GM12875 (cell line): ENCODE measurements at regions not wholly inside any gene's neighbourhood (a gene's known extent, or its start where the extent isn't known, plus 50 kb on each side); places are given as distances from the start of the nearest gene placed in this dataset.
"Not testable (repeated sequence)": the region's sequence is repeated elsewhere in the genome, so short reads cannot be mapped to it uniquely, and the experiment has no call there.

Experiments used
- H3K4me3 ChIP-seq: one replicate; pipeline ENCODE4 v1.5.1; 2011; ENCODE audit warnings: low read depth, low read length, control low read depth
- CTCF ChIP-seq: IDR thresholded peaks from 2 replicates; pipeline ENCODE4 v1.5.1; 2011; ENCODE audit warnings: low read depth, mild to moderate bottlenecking, control low read depth, inconsistent platforms, low read length, moderate library complexity, borderline replicate concordance; ENCODE audit not compliant: insufficient read depth

DNA sequence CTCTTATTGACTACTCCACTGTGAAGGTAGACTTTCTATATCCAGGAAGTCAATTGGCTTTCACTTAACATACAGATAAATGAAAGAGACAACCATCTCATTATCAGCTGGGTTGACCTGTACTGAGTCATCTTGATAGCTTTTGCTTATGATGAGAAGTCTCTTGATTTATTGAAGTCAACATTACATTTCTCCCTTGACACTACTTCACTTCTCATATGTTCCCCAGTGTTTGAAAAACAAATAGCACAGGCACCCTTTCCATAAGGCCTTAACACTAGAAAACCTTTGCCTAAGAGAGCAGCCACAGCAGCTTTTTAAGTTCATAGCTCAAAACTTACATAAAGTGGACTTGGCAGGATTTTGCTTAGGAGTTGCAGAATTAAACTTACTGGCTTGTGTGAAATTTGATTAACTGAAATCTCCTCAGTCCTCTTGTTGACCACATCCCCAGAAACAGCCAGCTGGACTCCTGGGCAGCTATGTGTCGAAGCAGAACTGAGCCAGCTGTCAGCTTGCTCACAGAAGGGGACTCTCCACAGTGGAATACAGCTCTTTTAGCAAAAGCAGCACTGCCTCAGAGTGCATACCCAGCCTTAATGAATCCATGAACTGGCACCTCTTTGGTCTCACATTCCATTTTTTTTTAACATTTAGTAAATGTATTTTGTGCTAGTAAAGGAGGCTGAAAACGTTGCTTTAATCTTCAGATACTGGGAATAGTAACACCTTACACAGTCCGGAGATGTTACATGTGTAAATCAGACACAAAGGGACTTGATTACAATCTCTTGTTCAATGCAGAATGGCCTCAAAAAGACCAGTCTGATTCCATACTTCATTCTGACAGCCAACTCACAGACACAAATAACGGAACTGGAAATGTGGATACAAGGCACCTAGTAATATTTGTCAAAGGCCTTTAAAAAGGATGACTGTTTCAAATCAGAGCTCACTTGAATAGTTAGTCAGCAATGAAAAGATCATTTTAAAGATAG lies 1532.7 kb downstream of the HACE1 start:
- TF ChIP-seq CTCF, result no peak
- no peak overlapping the region for H3K4me3 ChIP-seq

- no peak for TF ChIP-seq CTCF
- no peak overlapping the region for H3K4me3 ChIP-seq
These were observed 1546.3 kb downstream of the HACE1 start for GRCh38 chr6:103313432-103313831.

GRCh38 chr6:103294376-103294775 lies 1565.3 kb downstream of the HACE1 start:
- not testable (repeated sequence) for H3K4me3 ChIP-seq

DNA sequence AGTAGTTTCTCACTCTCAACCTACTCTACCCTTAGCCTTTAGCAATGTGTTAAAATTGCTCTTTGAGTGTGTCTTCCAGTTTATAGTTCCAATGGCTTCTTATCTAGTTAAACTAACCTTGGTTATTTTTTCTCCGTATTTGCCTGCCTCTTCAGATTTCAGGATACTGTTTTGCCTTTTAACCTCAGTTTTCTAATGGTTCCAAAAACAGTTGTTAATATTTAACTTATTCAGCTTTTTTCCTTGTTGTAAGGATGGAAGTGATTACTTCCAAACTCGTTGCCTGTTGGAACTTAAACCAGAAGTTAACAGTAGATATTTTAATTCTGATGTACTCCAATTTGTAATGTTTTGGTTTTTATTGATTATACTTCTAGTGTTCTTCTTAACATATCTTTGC lies 1574.9 kb downstream of the HACE1 start:
- no peak for TF ChIP-seq CTCF
- H3K4me3 ChIP-seq, result no peak overlapping the region

GRCh38 chr6:103280417-103280816 lies 1579.3 kb downstream of the HACE1 start:
- TF ChIP-seq CTCF, result no peak
- H3K4me3 ChIP-seq, result no peak overlapping the region

- no peak for TF ChIP-seq CTCF
- H3K4me3 ChIP-seq, result no peak overlapping the region
These were observed 1581.8 kb downstream of the HACE1 start for GRCh38 chr6:103277936-103278335.

GRCh38 chr6:103273048-103273447 lies 1586.7 kb downstream of the HACE1 start:
- H3K4me3 ChIP-seq, result no peak overlapping the region
- no peak for TF ChIP-seq CTCF
